ENCODE measurements at regions not wholly inside any gene's neighbourhood (a gene's known extent, or its start where the extent isn't known, plus 50 kb on each side); places are given as distances from the start of the nearest gene placed in this dataset.
A peak's percentile ranks its signal among the peaks of the same experiment; 100 is the strongest.

DNA sequence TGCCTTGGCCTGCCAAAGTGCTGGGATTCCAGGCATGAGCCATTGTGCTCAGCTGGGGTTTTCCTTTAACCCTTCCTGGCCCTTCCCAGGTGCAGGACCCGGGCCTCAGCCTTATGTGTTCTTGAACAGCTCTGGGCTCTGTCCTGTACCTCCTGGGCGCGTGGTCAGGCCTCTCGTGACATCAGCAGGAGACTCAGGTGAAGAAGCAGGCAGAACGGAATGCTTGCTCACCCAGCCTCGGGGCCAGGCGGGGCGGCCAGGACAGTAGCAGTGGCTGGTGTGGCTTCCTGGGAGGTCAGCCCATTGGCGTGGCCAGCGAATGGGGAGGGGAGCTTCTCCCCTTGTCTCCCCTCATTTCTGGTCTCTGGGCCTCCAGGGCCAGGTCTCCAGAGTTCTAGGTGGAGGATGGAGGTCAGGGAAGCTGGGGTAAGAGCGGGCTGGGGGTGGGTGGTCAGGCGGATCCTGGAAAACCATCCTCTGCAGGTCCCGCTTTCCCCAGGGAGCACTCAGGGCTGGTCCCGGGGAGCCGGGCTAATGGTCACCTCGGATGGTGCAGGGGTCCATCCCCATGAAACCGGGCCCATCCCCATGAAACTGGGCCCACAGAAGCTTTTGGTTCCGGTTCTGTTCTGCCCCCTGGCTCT, 281.5 kb downstream of the SEC14L1 start:
- ATAC-seq = no peak
- intact Hi-C loops (cut with micrococcal nuclease) (no loop called here), in situ Hi-C loops (cut with MboI) (no loop called here)
- Histone ChIP-seq H3K9me3 (replicated peaks; ENCODE audit: control insufficient read depth, insufficient read depth, low read depth, low read length) (no peaks in the 10 kb centered on the region), H3K36me3 (ENCODE audit: control insufficient read depth, insufficient read depth, low read length) (peaks cover 9% of the 10 kb centered on the region; the same call in 2 of the 3 replicates), H3K4me1 (replicated peaks in 1 of 2; ENCODE audit: control insufficient read depth in 2 of 2, insufficient read depth in 2 of 2, low read length in 2 of 2) (peaks cover 46 to 81% of the 10 kb centered on the region in 2 experiments), H2AFZ (ENCODE audit: low read depth, low read length) (no peak overlapping the region), H4K20me1 (replicated peaks; ENCODE audit: control insufficient read depth, insufficient read depth, low read length) (peaks cover 62% of the 10 kb centered on the region), H3K4me3 (no peak overlapping the region), H3K9ac (ENCODE audit: insufficient read depth in 1 of 2, low read depth in 2 of 2, low read length in 2 of 2) (peak overlapping the region in 1 of 2 experiments; percentile 32; a peak in 1 of 4 replicates), H3K9me1 (ENCODE audit: control insufficient read depth, insufficient read depth, low read length) (peaks cover 10% of the 10 kb centered on the region), H3K79me2 (ENCODE audit: control insufficient read depth, insufficient read depth, low read length) (peaks cover 43% of the 10 kb centered on the region), H3K27me3 (ENCODE audit: control insufficient read depth in 2 of 2, insufficient read depth in 2 of 2, low read length in 2 of 2) (no peaks in the 10 kb centered on the region), H3K4me2 (ENCODE audit: insufficient read depth, low read length) (no peak overlapping the region), H3K27ac (ENCODE audit: extremely low read depth, low read depth, low read length) (no peak overlapping the region)
- ChIA-PET POLR2A (interaction anchor here (0.8 kb wide), 1 partner anchor 9 kb away, joined by 4 read pairs; no protein-coding TSS in a partner anchor), CTCF (ENCODE audit: low intra/inter-chr PET ratio) (no interaction called here)
- DNase-seq (ENCODE audit: extremely low read depth in 1 of 4, low spot score in 3 of 4) = no peak
- FAIRE-seq = no peak
- TF ChIP-seq ZNF445 (CRISPR knock-in tag; IDR thresholded peaks at IDR 0.05; ENCODE audit: low read depth) (no peak), CBFA2T3 (IDR thresholded peaks at IDR 0.05) (no peak), MCM5 (IDR thresholded peaks at IDR 0.05; ENCODE audit: low read depth) (no peak), TEAD4 (IDR thresholded peaks at IDR 0.05; ENCODE audit: low read length) (no peak), TEAD4 (CRISPR knock-in tag; IDR thresholded peaks at IDR 0.05; ENCODE audit: borderline replicate concordance) (no peak), ETV5 (CRISPR knock-in tag; IDR thresholded peaks at IDR 0.05; ENCODE audit: low read depth) (no peak)
- TF ChIP-seq, protein P1, sequence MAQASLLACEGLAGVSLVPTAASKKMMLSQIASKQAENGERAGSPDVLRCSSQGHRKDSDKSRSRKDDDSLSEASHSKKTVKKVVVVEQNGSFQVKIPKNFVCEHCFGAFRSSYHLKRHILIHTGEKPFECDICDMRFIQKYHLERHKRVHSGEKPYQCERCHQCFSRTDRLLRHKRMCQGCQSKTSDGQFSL (CRISPR knock-in tag; IDR thresholded peaks at IDR 0.05) = no peak
- TF ChIP-seq, protein P1 (tag; IDR thresholded peaks at IDR 0.05) = no peak
- TF ChIP-seq, protein P2, sequence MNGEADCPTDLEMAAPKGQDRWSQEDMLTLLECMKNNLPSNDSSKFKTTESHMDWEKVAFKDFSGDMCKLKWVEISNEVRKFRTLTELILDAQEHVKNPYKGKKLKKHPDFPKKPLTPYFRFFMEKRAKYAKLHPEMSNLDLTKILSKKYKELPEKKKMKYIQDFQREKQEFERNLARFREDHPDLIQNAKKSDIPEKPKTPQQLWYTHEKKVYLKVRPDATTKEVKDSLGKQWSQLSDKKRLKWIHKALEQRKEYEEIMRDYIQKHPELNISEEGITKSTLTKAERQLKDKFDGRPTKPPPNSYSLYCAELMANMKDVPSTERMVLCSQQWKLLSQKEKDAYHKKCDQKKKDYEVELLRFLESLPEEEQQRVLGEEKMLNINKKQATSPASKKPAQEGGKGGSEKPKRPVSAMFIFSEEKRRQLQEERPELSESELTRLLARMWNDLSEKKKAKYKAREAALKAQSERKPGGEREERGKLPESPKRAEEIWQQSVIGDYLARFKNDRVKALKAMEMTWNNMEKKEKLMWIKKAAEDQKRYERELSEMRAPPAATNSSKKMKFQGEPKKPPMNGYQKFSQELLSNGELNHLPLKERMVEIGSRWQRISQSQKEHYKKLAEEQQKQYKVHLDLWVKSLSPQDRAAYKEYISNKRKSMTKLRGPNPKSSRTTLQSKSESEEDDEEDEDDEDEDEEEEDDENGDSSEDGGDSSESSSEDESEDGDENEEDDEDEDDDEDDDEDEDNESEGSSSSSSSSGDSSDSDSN (IDR thresholded peaks at IDR 0.05; ENCODE audit: borderline replicate concordance in 1 of 2, low read depth in 2 of 2, low read length in 2 of 2) = no peak
- TF ChIP-seq, protein P3, sequence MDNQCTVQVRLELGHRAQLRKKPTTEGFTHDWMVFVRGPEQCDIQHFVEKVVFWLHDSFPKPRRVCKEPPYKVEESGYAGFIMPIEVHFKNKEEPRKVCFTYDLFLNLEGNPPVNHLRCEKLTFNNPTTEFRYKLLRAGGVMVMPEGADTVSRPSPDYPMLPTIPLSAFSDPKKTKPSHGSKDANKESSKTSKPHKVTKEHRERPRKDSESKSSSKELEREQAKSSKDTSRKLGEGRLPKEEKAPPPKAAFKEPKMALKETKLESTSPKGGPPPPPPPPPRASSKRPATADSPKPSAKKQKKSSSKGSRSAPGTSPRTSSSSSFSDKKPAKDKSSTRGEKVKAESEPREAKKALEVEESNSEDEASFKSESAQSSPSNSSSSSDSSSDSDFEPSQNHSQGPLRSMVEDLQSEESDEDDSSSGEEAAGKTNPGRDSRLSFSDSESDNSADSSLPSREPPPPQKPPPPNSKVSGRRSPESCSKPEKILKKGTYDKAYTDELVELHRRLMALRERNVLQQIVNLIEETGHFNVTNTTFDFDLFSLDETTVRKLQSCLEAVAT (IDR thresholded peaks at IDR 0.05) = no peak
- TF ChIP-seq, protein P4, sequence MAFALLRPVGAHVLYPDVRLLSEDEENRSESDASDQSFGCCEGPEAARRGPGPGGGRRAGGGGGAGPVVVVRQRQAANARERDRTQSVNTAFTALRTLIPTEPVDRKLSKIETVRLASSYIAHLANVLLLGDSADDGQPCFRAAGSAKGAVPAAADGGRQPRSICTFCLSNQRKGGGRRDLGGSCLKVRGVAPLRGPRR (CRISPR knock-in tag; IDR thresholded peaks at IDR 0.05) = no peak
- TF ChIP-seq, protein P5, sequence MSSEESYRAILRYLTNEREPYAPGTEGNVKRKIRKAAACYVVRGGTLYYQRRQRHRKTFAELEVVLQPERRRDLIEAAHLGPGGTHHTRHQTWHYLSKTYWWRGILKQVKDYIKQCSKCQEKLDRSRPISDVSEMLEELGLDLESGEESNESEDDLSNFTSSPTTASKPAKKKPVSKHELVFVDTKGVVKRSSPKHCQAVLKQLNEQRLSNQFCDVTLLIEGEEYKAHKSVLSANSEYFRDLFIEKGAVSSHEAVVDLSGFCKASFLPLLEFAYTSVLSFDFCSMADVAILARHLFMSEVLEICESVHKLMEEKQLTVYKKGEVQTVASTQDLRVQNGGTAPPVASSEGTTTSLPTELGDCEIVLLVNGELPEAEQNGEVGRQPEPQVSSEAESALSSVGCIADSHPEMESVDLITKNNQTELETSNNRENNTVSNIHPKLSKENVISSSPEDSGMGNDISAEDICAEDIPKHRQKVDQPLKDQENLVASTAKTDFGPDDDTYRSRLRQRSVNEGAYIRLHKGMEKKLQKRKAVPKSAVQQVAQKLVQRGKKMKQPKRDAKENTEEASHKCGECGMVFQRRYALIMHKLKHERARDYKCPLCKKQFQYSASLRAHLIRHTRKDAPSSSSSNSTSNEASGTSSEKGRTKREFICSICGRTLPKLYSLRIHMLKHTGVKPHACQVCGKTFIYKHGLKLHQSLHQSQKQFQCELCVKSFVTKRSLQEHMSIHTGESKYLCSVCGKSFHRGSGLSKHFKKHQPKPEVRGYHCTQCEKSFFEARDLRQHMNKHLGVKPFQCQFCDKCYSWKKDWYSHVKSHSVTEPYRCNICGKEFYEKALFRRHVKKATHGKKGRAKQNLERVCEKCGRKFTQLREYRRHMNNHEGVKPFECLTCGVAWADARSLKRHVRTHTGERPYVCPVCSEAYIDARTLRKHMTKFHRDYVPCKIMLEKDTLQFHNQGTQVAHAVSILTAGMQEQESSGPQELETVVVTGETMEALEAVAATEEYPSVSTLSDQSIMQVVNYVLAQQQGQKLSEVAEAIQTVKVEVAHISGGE (CRISPR knock-in tag; IDR thresholded peaks at IDR 0.05) = no peak
- BruUV-seq (replicated peaks) = no TSS peak
- 87% methylated on average over 12 of the region's 18 CpGs for WGBS (ENCODE audit: insufficient coverage, low coverage, missing lambda C conversion rate)
